Keratinocyte (primary cell): ENCODE measurements at regions not wholly inside any gene's neighbourhood (a gene's known extent, or its start where the extent isn't known, plus 50 kb on each side); places are given as distances from the start of the nearest gene placed in this dataset.

Experiments used
- DNase-seq: peaks from one replicate; pipeline ENCODE4 v3.0.0-alpha.2; 2011; ENCODE audit warnings: low read depth, missing footprints, low spot score
- FAIRE-seq: peaks from 2 replicates; lab custom pipeline; 2011; peaks lifted over from hg19 to GRCh38; lab: Jason Lieb, UNC
- H2AFZ ChIP-seq: 2 replicates; pipeline ENCODE4 v1.6.0; 2012; ENCODE audit warnings: low read length, control low read depth, inconsistent platforms; ENCODE audit not compliant: control insufficient read depth
- H3K27ac ChIP-seq: 2 replicates; pipeline ENCODE4 v1.5.1; 2011; ENCODE audit warnings: low read length; ENCODE audit not compliant: control insufficient read depth, insufficient read depth
- H3K27me3 ChIP-seq: 3 replicates; pipeline ENCODE4 v1.6.0; 2011; ENCODE audit warnings: low read length; ENCODE audit not compliant: control insufficient read depth, insufficient read depth; ENCODE audit errors: extremely low read depth
- H3K36me3 ChIP-seq, 2 experiments: 2 replicates in 1 of 2; 3 replicates in 1 of 2; pipeline ENCODE4 v1.5.1; 2011; ENCODE audit warnings: low read length in 2 of 2, mild to moderate bottlenecking in 1 of 2; ENCODE audit not compliant: control insufficient read depth in 2 of 2, insufficient read depth in 2 of 2; ENCODE audit errors: extremely low read depth in 1 of 2
- H3K4me1 ChIP-seq: 3 replicates; pipeline ENCODE4 v1.5.1; 2011; ENCODE audit warnings: low read length; ENCODE audit not compliant: control insufficient read depth, insufficient read depth; ENCODE audit errors: extremely low read depth
- H3K4me2 ChIP-seq: 3 replicates; pipeline ENCODE4 v1.6.0; 2011; ENCODE audit warnings: low read depth, low read length; ENCODE audit not compliant: control insufficient read depth, insufficient read depth; ENCODE audit errors: extremely low read depth
- H3K4me3 ChIP-seq, 3 experiments: fragments of 200-600 bp in 1 of 3; sonication (generic) in 1 of 3; 2 replicates in 2 of 3; 3 replicates in 1 of 3; pipeline ENCODE4 v1.5.1; 2011 to 2016; ENCODE audit warnings: low read length in 3 of 3, mild to moderate bottlenecking in 3 of 3, control low read depth in 2 of 3, inconsistent platforms in 1 of 3, low read depth in 1 of 3, mixed read lengths in 1 of 3, mixed run types in 1 of 3, moderate library complexity in 1 of 3; ENCODE audit not compliant: control insufficient read depth in 2 of 3, insufficient read depth in 2 of 3; ENCODE audit errors: extremely low read depth in 1 of 3
- H3K79me2 ChIP-seq: 2 replicates; pipeline ENCODE4 v1.6.0; 2012; ENCODE audit warnings: low read length; ENCODE audit not compliant: control insufficient read depth, insufficient read depth
- H3K9ac ChIP-seq: 3 replicates; pipeline ENCODE4 v1.6.0; 2011; ENCODE audit warnings: low read length; ENCODE audit not compliant: control insufficient read depth, insufficient read depth; ENCODE audit errors: extremely low read depth
- H3K9me1 ChIP-seq: 3 replicates; pipeline ENCODE4 v1.6.0; 2011; ENCODE audit warnings: low read length; ENCODE audit not compliant: control insufficient read depth, insufficient read depth; ENCODE audit errors: extremely low read depth
- H3K9me3 ChIP-seq: 2 replicates; pipeline ENCODE4 v1.5.1; 2012; ENCODE audit warnings: low read depth, low read length; ENCODE audit not compliant: control insufficient read depth
- H4K20me1 ChIP-seq: 3 replicates; pipeline ENCODE4 v1.6.0; 2011; ENCODE audit warnings: low read length; ENCODE audit not compliant: control insufficient read depth, insufficient read depth; ENCODE audit errors: extremely low read depth
- CTCF ChIP-seq, 3 experiments: IDR thresholded peaks in 1 of 3; conservative IDR thresholded peaks in 1 of 3; optimal IDR thresholded peaks in 1 of 3; 2 replicates in 2 of 3; 3 replicates in 1 of 3; pipeline versions ENCODE3 to v1.5.1; 2011; ENCODE audit warnings: low read length in 3 of 3, mild to moderate bottlenecking in 3 of 3, moderate library complexity in 2 of 3, control low read depth in 1 of 3, inconsistent platforms in 1 of 3; ENCODE audit not compliant: insufficient read depth in 2 of 3; ENCODE audit errors: extremely low read depth in 1 of 3
- EZH2 ChIP-seq: IDR thresholded peaks from one replicate; pipeline ENCODE4 v1.6.1; 2012; ENCODE audit warnings: inconsistent platforms, mild to moderate bottlenecking, low read length, moderate library complexity
- dilution Hi-C: fragments of 300-500 bp; cut with MboI; formaldehyde crosslinking; loops from one replicate; pipeline ENCODE4 v1.7.0; 2020; ENCODE audit warnings: low sequenced_read_pairs; ENCODE audit not compliant: extremely low pct_ligation_motif_present

DNA sequence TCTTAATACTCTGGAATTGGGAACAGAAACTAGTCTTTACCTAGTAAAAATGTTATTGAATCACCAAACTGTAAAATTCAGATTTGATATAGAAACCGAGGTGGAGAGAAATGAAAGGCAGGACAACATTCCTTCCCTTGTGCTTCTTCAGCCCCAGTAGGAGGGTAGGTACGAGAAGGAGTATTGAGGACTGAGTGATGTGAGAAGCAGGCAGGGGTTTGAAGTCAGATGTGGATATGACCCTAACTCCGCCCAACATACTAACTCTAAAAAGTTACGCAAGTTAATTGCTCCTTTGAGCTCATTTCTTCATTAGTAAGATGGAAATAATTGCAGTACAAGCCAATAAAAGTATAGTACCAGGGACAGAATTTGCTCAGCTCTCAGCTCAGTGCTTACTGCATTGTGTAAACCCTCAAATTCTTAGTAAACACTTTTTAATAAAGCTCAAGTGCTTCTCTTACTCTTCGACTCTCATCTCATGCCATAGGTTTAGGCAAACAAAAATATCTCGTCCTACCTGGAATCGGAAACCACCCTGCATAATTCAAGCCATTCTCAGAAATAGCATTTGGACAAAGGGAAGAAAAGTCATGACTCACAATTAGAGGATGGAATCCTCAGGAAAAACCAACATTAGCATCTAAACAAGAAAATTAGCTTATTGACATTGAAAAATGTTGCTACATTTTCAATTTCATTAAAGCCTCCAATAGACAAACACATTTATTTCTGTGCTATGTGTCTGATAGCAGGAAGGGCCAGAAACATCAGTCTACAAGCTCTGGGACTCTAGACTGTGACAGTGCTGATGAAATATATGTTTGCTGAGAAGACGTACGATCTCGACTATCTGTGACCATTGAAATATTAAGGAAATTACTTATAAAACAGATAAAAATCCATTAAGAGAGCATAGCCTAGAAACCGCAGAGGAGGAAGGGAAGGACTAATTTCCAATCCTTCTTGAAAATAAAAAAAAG, 161.3 kb downstream of the HNMT start:
- DNase-seq = no peak
- FAIRE-seq = no peak
- no peaks in the 10 kb centered on the region for H3K9me1 ChIP-seq
- no peak overlapping the region for H3K9ac ChIP-seq
- no peaks in the 10 kb centered on the region for H4K20me1 ChIP-seq
- peaks cover 24% of the 10 kb centered on the region for H3K4me1 ChIP-seq
- H3K79me2 ChIP-seq = no peaks in the 10 kb centered on the region
- no peak overlapping the region for H2AFZ ChIP-seq
- dilution Hi-C loops = no loop called here
- TF ChIP-seq EZH2 (no peak), CTCF (optimal IDR thresholded peaks at IDR 0.05 in 1 of 3, IDR thresholded peaks at IDR 0.05 in 1 of 3, conservative IDR thresholded peaks at IDR 0.05 in 1 of 3; ENCODE audit: extremely low read depth in 1 of 3, insufficient read depth in 2 of 3, low read length in 3 of 3) (no peak)
- no peaks in the 10 kb centered on the region for H3K27me3 ChIP-seq
- H3K36me3 ChIP-seq = no peaks in the 10 kb centered on the region
- no peak overlapping the region for H3K4me3 ChIP-seq
- H3K4me2 ChIP-seq = no peak overlapping the region
- no peak overlapping the region for H3K27ac ChIP-seq
- no peaks in the 10 kb centered on the region for H3K9me3 ChIP-seq

DNA sequence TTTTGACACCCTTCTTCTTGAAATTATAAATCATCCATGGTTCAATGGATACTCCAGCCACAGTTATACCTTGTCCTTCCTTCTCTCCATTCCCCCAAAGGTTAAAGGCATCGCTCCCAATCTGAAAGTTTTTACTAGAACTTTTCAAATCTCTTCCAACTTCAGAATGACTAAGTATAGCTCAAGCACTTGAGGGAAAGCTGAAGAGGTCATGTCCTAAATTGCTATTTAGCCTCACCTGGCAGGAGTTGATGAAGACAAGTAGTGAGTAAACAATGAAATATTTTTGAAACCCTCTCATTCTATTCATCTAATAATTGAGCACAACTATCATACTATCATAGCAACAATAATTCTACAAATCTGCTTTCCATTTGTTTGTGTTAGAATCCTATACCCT, 167.8 kb downstream of the HNMT start:
- Histone ChIP-seq H3K9me1 (no peaks in the 10 kb centered on the region), H3K9me3 (no peaks in the 10 kb centered on the region), H3K79me2 (no peaks in the 10 kb centered on the region), H3K4me1 (no peaks in the 10 kb centered on the region), H2AFZ (no peak overlapping the region), H3K27ac (no peak overlapping the region), H3K4me3 (no peak overlapping the region), H3K4me2 (no peak overlapping the region), H3K36me3 (no peaks in the 10 kb centered on the region), H3K27me3 (no peaks in the 10 kb centered on the region), H4K20me1 (no peaks in the 10 kb centered on the region), H3K9ac (no peak overlapping the region)
- TF ChIP-seq CTCF (optimal IDR thresholded peaks at IDR 0.05 in 1 of 3, IDR thresholded peaks at IDR 0.05 in 1 of 3, conservative IDR thresholded peaks at IDR 0.05 in 1 of 3; ENCODE audit: extremely low read depth in 1 of 3, insufficient read depth in 2 of 3, low read length in 3 of 3) (no peak), EZH2 (no peak)
- dilution Hi-C loops = no loop called here
- no peak for FAIRE-seq
- no peak for DNase-seq
